Neural cell (in vitro differentiated cells): ENCODE measurements at regions not wholly inside any gene's neighbourhood (a gene's known extent, or its start where the extent isn't known, plus 50 kb on each side); places are given as distances from the start of the nearest gene placed in this dataset.

ENCODE experiments used
- H2AFZ ChIP-seq: fragments of 200-600, 300-800 bp; sonication (generic), shearing (Covaris generic); 2 replicates; pipeline ENCODE4 v1.6.0; 2014; ENCODE audit warnings: low read depth, mild to moderate bottlenecking, antibody characterized with exemption, low read length, moderate library complexity
- H3F3A ChIP-seq: fragments of 200-600 bp; shearing (Covaris generic); 2 replicates; pipeline ENCODE4 v1.6.1; 2016; ENCODE audit warnings: mild to moderate bottlenecking, moderate library complexity, mixed read lengths, antibody characterized with exemption, low read length; ENCODE audit not compliant: insufficient read depth, poor library complexity, severe bottlenecking
- H3K27ac ChIP-seq: fragments of 200-600, 300-800 bp; sonication (generic), shearing (Covaris generic); 2 replicates; pipeline ENCODE4 v1.5.1; 2014; ENCODE audit warnings: mild to moderate bottlenecking, low read length, moderate library complexity
- H3K27me3 ChIP-seq: fragments of 300-800, 200-600 bp; sonication (generic), shearing (Covaris generic); 2 replicates; pipeline ENCODE4 v1.6.0; 2014; ENCODE audit warnings: mild to moderate bottlenecking, low read depth, low read length, moderate library complexity; ENCODE audit not compliant: insufficient read depth
- H3K36me3 ChIP-seq: fragments of 300-800, 200-600 bp; sonication (generic), shearing (Covaris generic); 2 replicates; pipeline ENCODE4 v1.5.1; 2014; ENCODE audit warnings: mild to moderate bottlenecking, antibody characterized with exemption, low read length, moderate library complexity; ENCODE audit not compliant: insufficient read depth
- H3K4me2 ChIP-seq: fragments of 300-800, 200-600 bp; sonication (generic), shearing (Covaris generic); 2 replicates; pipeline ENCODE4 v1.6.0; 2014; ENCODE audit warnings: mild to moderate bottlenecking, low read length
- H3K4me3 ChIP-seq: fragments of 300-800, 200-600 bp; sonication (generic), shearing (Covaris generic); 2 replicates; pipeline ENCODE4 v1.5.1; 2014; ENCODE audit warnings: mild to moderate bottlenecking, low read length, moderate library complexity
- H3K79me2 ChIP-seq: fragments of 200-600 bp; shearing (Covaris generic); replicated peaks from 2 replicates; pipeline ENCODE4 v1.6.0; 2014; ENCODE audit warnings: mild to moderate bottlenecking, low read length, moderate library complexity; ENCODE audit not compliant: insufficient read depth
- H3K9ac ChIP-seq: fragments of 300-800, 200-600 bp; sonication (generic), shearing (Covaris generic); 2 replicates; pipeline ENCODE4 v1.6.1; 2016; ENCODE audit warnings: mild to moderate bottlenecking, low read length, mixed read lengths
- H3K9me2 ChIP-seq: fragments of 200-600 bp; shearing (Covaris generic); 2 replicates; pipeline ENCODE4 v1.6.1; 2016; ENCODE audit warnings: mild to moderate bottlenecking, low read length, mixed read lengths; ENCODE audit not compliant: insufficient read depth
- H3K9me3 ChIP-seq: fragments of 200-600, 300-800 bp; sonication (generic), shearing (Covaris generic); 2 replicates; pipeline ENCODE4 v1.6.1; 2016; ENCODE audit warnings: mild to moderate bottlenecking, mixed run types, low read length, moderate library complexity, mixed read lengths
- H4K20me1 ChIP-seq: fragments of 200-600 bp; shearing (Covaris generic); 2 replicates; pipeline ENCODE4 v1.6.1; 2016; ENCODE audit warnings: mild to moderate bottlenecking, mixed run types; ENCODE audit not compliant: insufficient read depth
- CTCF ChIP-seq: fragments of 450-650 bp; IDR thresholded peaks from 2 replicates; pipeline ENCODE4 v1.5.1; 2014; ENCODE audit warnings: antibody characterized with exemption, mild to moderate bottlenecking, moderate library complexity; ENCODE audit not compliant: poor library complexity, severe bottlenecking
- EP300 ChIP-seq: fragments of 450-650 bp; conservative IDR thresholded peaks from 2 replicates; pipeline ENCODE4 v1.6.1; 2014; ENCODE audit warnings: antibody characterized with exemption, mild to moderate bottlenecking, moderate library complexity; ENCODE audit not compliant: poor library complexity, severe bottlenecking
- EZH2 ChIP-seq: fragments of 200-600, 300-800 bp; shearing (Covaris generic), sonication (generic); IDR thresholded peaks from 2 replicates; pipeline ENCODE4 v1.6.1; 2014; ENCODE audit warnings: antibody characterized with exemption, low read length, borderline replicate concordance, mild to moderate bottlenecking; ENCODE audit not compliant: insufficient read depth, poor library complexity, severe bottlenecking
- MXI1 ChIP-seq: fragments of 450-650 bp; conservative IDR thresholded peaks from 2 replicates; pipeline ENCODE4 v1.6.1; 2014; ENCODE audit warnings: antibody characterized with exemption, mild to moderate bottlenecking; ENCODE audit not compliant: poor library complexity, severe bottlenecking
- POLR2AphosphoS5 ChIP-seq: IDR thresholded peaks from 2 replicates; pipeline ENCODE4 v1.6.1; 2012
- RAD21 ChIP-seq: fragments of 450-650 bp; conservative IDR thresholded peaks from 2 replicates; pipeline ENCODE4 v1.6.1; 2014; ENCODE audit warnings: antibody characterized with exemption, mild to moderate bottlenecking, moderate library complexity
- REST ChIP-seq: IDR thresholded peaks from 2 replicates; pipeline ENCODE4 v1.6.1; 2012; ENCODE audit warnings: borderline replicate concordance
- SMC3 ChIP-seq: fragments of 450-650 bp; conservative IDR thresholded peaks from 2 replicates; pipeline ENCODE4 v1.6.1; 2014; ENCODE audit warnings: antibody characterized with exemption, mild to moderate bottlenecking, moderate library complexity; ENCODE audit not compliant: poor library complexity
- TAF1 ChIP-seq: IDR thresholded peaks from 2 replicates; pipeline ENCODE4 v1.6.1; 2012; ENCODE audit warnings: low read depth

DNA sequence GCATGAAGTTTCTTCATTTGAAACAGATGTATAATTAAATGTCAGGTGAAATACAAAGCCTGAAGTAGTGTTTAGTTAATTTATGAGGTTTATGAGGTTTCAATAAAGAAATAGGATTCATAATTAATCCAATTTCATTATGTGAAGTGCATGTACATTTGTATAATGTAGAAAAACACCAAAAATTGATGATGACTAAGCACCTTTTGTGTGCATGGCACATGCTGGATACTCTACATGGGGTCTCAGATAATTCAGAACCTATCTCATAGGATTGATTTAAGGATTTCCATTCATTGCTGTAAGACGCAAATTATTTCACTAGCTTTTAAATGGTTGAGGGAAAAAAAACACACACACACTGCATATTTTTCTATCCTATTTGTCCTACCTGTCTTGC lies 143.9 kb downstream of the ESM1 start:
- Histone ChIP-seq H3K4me3 (no peak overlapping the region), H4K20me1 (no peaks in the 10 kb centered on the region)
- TF ChIP-seq POLR2AphosphoS5 (no peak), TAF1 (no peak), EP300 (no peak), RAD21 (no peak), MXI1 (no peak), REST (no peak), EZH2 (no peak), SMC3 (no peak), CTCF (no peak)

GRCh38 chr5:54838843-54839242 lies 146.6 kb downstream of the ESM1 start:
- Histone ChIP-seq H3K36me3 (no peaks in the 10 kb centered on the region), H4K20me1 (no peaks in the 10 kb centered on the region), H3K9me2 (no peaks in the 10 kb centered on the region), H3F3A (peaks cover 4% of the 10 kb centered on the region), H3K4me2 (no peak overlapping the region), H3K27ac (peak overlapping the region; percentile 53), H3K79me2 (no peaks in the 10 kb centered on the region), H3K4me3 (no peak overlapping the region), H2AFZ (no peak overlapping the region), H3K9ac (no peak overlapping the region), H3K9me3 (no peaks in the 10 kb centered on the region), H3K27me3 (no peaks in the 10 kb centered on the region)
- TF ChIP-seq CTCF (no peak), POLR2AphosphoS5 (peak; percentile 13), EP300 (no peak)

More for the DNA sequence above, 143.9 kb downstream of the ESM1 start:
- Histone ChIP-seq H3K9ac (no peak overlapping the region), H2AFZ (no peak overlapping the region), H3K4me2 (no peak overlapping the region), H3K9me2 (no peaks in the 10 kb centered on the region), H3K36me3 (no peaks in the 10 kb centered on the region), H3K79me2 (no peaks in the 10 kb centered on the region), H3K27ac (no peak overlapping the region), H3K27me3 (no peaks in the 10 kb centered on the region), H3F3A (peaks cover 4% of the 10 kb centered on the region), H3K9me3 (no peaks in the 10 kb centered on the region)
